HepG2 (cell line): ENCODE measurements at regions not wholly inside any gene's neighbourhood (a gene's known extent, or its start where the extent isn't known, plus 50 kb on each side); places are given as distances from the start of the nearest gene placed in this dataset.

Source experiments
- ATAC-seq: fragments of 200-7000 bp; cut with Tn5 transposase; 3 replicates; pipeline ENCODE4 v1.9.1; 2020; ENCODE audit warnings: mild to moderate bottlenecking, moderate library complexity
- BruUV-seq: library from RNA; stranded (reverse); fragments of 400-500 nt; replicated peaks from 2 replicates; lab custom pipeline; 2021; lab: Mats Ljungman, UMichigan
- CTCF ChIA-PET: fragments of 300-600 bp; formaldehyde crosslinking; extraction: SDS; loops from one replicate; lab custom pipeline; 2021; ENCODE audit warnings: low total read pairs, inconsistent platforms, low intra/inter-chr PET ratio; lab: Yijun Ruan, JAX
- POLR2A ChIA-PET: fragments of 350-600 bp; sonication (Branson Sonifier 250); formaldehyde crosslinking; loops from one replicate; lab custom pipeline; 2020; ENCODE audit warnings: antibody characterized with exemption, inconsistent platforms; lab: Yijun Ruan, JAX
- DNase-seq: peaks from one replicate; pipeline ENCODE4 v3.0.0-alpha.2; 2015; ENCODE audit warnings: low spot score
- FAIRE-seq: peaks from 3 replicates; lab custom pipeline; 2011; peaks lifted over from hg19 to GRCh38; lab: Jason Lieb, UNC
- H2AFZ ChIP-seq: one replicate; pipeline ENCODE4 v1.6.1; 2011; ENCODE audit warnings: low read length, inconsistent platforms
- H3K27ac ChIP-seq: fragments of 300-600 bp; 3 replicates; pipeline ENCODE4 v1.8.0; 2011; ENCODE audit warnings: mixed run types, mild to moderate bottlenecking, mixed read lengths, low read length, inconsistent platforms; ENCODE audit not compliant: insufficient read depth; ENCODE audit errors: extremely low read length
- H3K27me3 ChIP-seq, 2 experiments: fragments of 200-600 bp in 1 of 2; 2 replicates in 1 of 2; 3 replicates in 1 of 2; pipeline versions ENCODE4 v1.6.0 to v1.8.0; 2011; ENCODE audit warnings: low read length in 2 of 2, mild to moderate bottlenecking in 2 of 2, moderate library complexity in 2 of 2, inconsistent platforms in 1 of 2; ENCODE audit not compliant: insufficient read depth in 2 of 2, control insufficient read depth in 1 of 2
- H3K36me3 ChIP-seq, 2 experiments: fragments of 200-600 bp in 1 of 2; replicated peaks in 1 of 2; 2 replicates in 1 of 2; 3 replicates in 1 of 2; pipeline versions ENCODE4 v1.5.1 to v1.8.0; 2011; ENCODE audit warnings: low read length in 2 of 2, inconsistent platforms in 1 of 2; ENCODE audit not compliant: insufficient read depth in 2 of 2, control insufficient read depth in 1 of 2
- H3K4me1 ChIP-seq: 2 replicates; pipeline ENCODE4 v1.5.1; 2012; ENCODE audit warnings: low read length, inconsistent platforms; ENCODE audit not compliant: insufficient read depth
- H3K4me2 ChIP-seq: 2 replicates; pipeline ENCODE4 v1.6.0; 2011; ENCODE audit warnings: low read depth, low read length, inconsistent platforms
- H3K4me3 ChIP-seq, 3 experiments: fragments of 200-600 bp in 1 of 3; sonication (generic), shearing (Covaris generic) in 1 of 3; replicated peaks in 1 of 3; 2 replicates each; pipeline ENCODE4 v1.5.1; 2011 to 2016; ENCODE audit warnings: low read length in 3 of 3, inconsistent platforms in 2 of 3, low read depth in 2 of 3, mild to moderate bottlenecking in 2 of 3, control low read depth in 1 of 3, mixed read lengths in 1 of 3; ENCODE audit not compliant: insufficient read depth in 1 of 3
- H3K79me2 ChIP-seq: one replicate; pipeline ENCODE4 v1.6.1; 2011; ENCODE audit warnings: low read length, inconsistent platforms; ENCODE audit not compliant: insufficient read depth
- H3K9ac ChIP-seq: 2 replicates; pipeline ENCODE4 v1.6.0; 2011; ENCODE audit warnings: mild to moderate bottlenecking, low read depth, low read length, inconsistent platforms; ENCODE audit not compliant: insufficient read depth
- H3K9me3 ChIP-seq: 2 replicates; pipeline ENCODE4 v1.5.1; 2012; ENCODE audit warnings: mild to moderate bottlenecking, low read length
- H4K20me1 ChIP-seq: 2 replicates; pipeline ENCODE4 v1.6.0; 2011; ENCODE audit warnings: inconsistent platforms, mild to moderate bottlenecking, low read length, moderate library complexity; ENCODE audit not compliant: insufficient read depth
- ARHGAP35 ChIP-seq: sonication (generic); formaldehyde crosslinking; IDR thresholded peaks from 2 replicates; pipeline ENCODE4 v1.9.0; 2022; ENCODE audit warnings: mild to moderate bottlenecking, inconsistent platforms, moderate library complexity, missing genetic modification reagents, borderline replicate concordance
- ERF ChIP-seq: IDR thresholded peaks from 2 replicates; pipeline ENCODE4 v1.6.1; 2018; ENCODE audit warnings: missing biosample characterization, missing genetic modification reagents
- KAT8 ChIP-seq: IDR thresholded peaks from 2 replicates; pipeline ENCODE4 v1.6.1; 2016; ENCODE audit warnings: missing genetic modification reagents, missing compliant biosample characterization
- KDM5A ChIP-seq: fragments of 200-600 bp; sonication (generic); IDR thresholded peaks from 2 replicates; pipeline ENCODE4 v1.7.0; 2018; ENCODE audit warnings: antibody characterized with exemption, mild to moderate bottlenecking, low read length, borderline replicate concordance
- MAFG ChIP-seq: sonication (generic); formaldehyde crosslinking; IDR thresholded peaks from 2 replicates; pipeline ENCODE4 v1.5.1; 2020; ENCODE audit warnings: mild to moderate bottlenecking, missing genetic modification reagents
- SNAPC2 ChIP-seq: sonication (generic); formaldehyde crosslinking; IDR thresholded peaks from 2 replicates; pipeline ENCODE4 v1.8.1; 2022; ENCODE audit warnings: mild to moderate bottlenecking, missing genetic modification reagents
- TCF12 ChIP-seq, 2 experiments: fragments of 450-650 bp in 1 of 2; sonication (generic) in 1 of 2; formaldehyde crosslinking in 1 of 2; IDR thresholded peaks; 2 replicates each; pipeline versions ENCODE4 v1.6.1 to v1.8.0; 2017 to 2022; ENCODE audit warnings: antibody characterized with exemption in 1 of 2, mild to moderate bottlenecking in 1 of 2, missing genetic modification reagents in 1 of 2, moderate library complexity in 1 of 2
- TCF7L2 ChIP-seq: IDR thresholded peaks from 2 replicates; pipeline ENCODE4 v1.6.1; 2011; ENCODE audit warnings: mild to moderate bottlenecking, low read depth, low read length, moderate library complexity
- ZNF160 ChIP-seq: sonication (generic); formaldehyde crosslinking; IDR thresholded peaks from 2 replicates; pipeline ENCODE4 v1.8.0; 2022; ENCODE audit warnings: mild to moderate bottlenecking, inconsistent platforms, missing genetic modification reagents
- ZNF546 ChIP-seq: sonication (generic); formaldehyde crosslinking; conservative IDR thresholded peaks from 2 replicates; pipeline ENCODE4 v1.8.1; 2023; ENCODE audit warnings: mild to moderate bottlenecking, missing genetic modification reagents
- ZNF570 ChIP-seq: sonication (generic); formaldehyde crosslinking; IDR thresholded peaks from 2 replicates; pipeline ENCODE4 v1.4.0; 2020; ENCODE audit warnings: mild to moderate bottlenecking, missing genetic modification reagents, borderline replicate concordance
- ZNF589 ChIP-seq: sonication (generic); formaldehyde crosslinking; conservative IDR thresholded peaks from 2 replicates; pipeline ENCODE4 v1.8.0; 2022; ENCODE audit warnings: mild to moderate bottlenecking, moderate library complexity, missing genetic modification reagents
- WGBS: methylation state at CpG from one replicate; pipeline ENCODE4 v1.1.6; 2017; ENCODE audit warnings: low lambda C conversion rate; 5-methylcytosine and 5-hydroxymethylcytosine counted together
- in situ Hi-C: cut with HindIII; loops from 2 replicates; pipeline ENCODE4 v1.10.0; 2017; ENCODE audit warnings: low pct_unique_long_range_greater_than_20kb; ENCODE audit not compliant: extremely low pct_ligation_motif_present
- intact Hi-C: fragments of 100-400 bp; cut with micrococcal nuclease; formaldehyde crosslinking; loops from one replicate; pipeline ENCODE4 v1.10.0; 2022; ENCODE audit not compliant: unreplicated experiment
- TF ChIP-seq, protein P1 (sequence below): sonication (generic); formaldehyde crosslinking; conservative IDR thresholded peaks from 2 replicates; pipeline ENCODE4 v1.8.0; 2022; ENCODE audit warnings: low read depth, missing genetic modification reagents

GRCh38 chr7:144907577-144907976 is 71.7 kb upstream of the TPK1 start:
- no peak for ATAC-seq
- Histone ChIP-seq H3K27ac (no peak overlapping the region), H3K4me1 (no peaks in the 10 kb centered on the region), H3K4me2 (no peak overlapping the region), H3K79me2 (no peaks in the 10 kb centered on the region), H3K9ac (no peak overlapping the region), H2AFZ (no peak overlapping the region), H3K4me3 (no peak overlapping the region), H3K36me3 (no peaks in the 10 kb centered on the region), H3K9me3 (peaks cover 13% of the 10 kb centered on the region), H3K27me3 (no peaks in the 10 kb centered on the region), H4K20me1 (no peaks in the 10 kb centered on the region)
- in situ Hi-C loops (no loop called here), intact Hi-C loops (no loop called here)
- CTCF ChIA-PET = no interaction called here
- FAIRE-seq = no peak
- POLR2A ChIA-PET = no interaction called here
- 47% methylated on average over 4 of the region's 4 CpGs for WGBS
- no TSS peak for BruUV-seq
- TF ChIP-seq, protein P1, sequence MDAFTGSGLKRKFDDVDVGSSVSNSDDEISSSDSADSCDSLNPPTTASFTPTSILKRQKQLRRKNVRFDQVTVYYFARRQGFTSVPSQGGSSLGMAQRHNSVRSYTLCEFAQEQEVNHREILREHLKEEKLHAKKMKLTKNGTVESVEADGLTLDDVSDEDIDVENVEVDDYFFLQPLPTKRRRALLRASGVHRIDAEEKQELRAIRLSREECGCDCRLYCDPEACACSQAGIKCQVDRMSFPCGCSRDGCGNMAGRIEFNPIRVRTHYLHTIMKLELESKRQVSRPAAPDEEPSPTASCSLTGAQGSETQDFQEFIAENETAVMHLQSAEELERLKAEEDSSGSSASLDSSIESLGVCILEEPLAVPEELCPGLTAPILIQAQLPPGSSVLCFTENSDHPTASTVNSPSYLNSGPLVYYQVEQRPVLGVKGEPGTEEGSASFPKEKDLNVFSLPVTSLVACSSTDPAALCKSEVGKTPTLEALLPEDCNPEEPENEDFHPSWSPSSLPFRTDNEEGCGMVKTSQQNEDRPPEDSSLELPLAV (CRISPR knock-in tag) = no peak
- no peak for TF ChIP-seq ERF (CRISPR knock-in tag)
- no peak for TF ChIP-seq KAT8
- TF ChIP-seq SNAPC2 (CRISPR knock-in tag) = no peak
- TF ChIP-seq ZNF589 (CRISPR knock-in tag) = no peak
- no peak for TF ChIP-seq MAFG
- DNase-seq = no peak

- no peak for ATAC-seq
- no peak for FAIRE-seq
- ChIA-PET POLR2A (no interaction called here), CTCF (no interaction called here)
- no peak for DNase-seq
- Histone ChIP-seq H3K4me2 (no peak overlapping the region), H3K27me3 (no peaks in the 10 kb centered on the region), H4K20me1 (no peaks in the 10 kb centered on the region), H3K79me2 (no peaks in the 10 kb centered on the region), H3K4me1 (no peaks in the 10 kb centered on the region), H3K36me3 (no peaks in the 10 kb centered on the region), H2AFZ (no peak overlapping the region), H3K9ac (no peak overlapping the region), H3K9me3 (peaks cover 43% of the 10 kb centered on the region), H3K27ac (no peak overlapping the region), H3K4me3 (no peak overlapping the region)
- intact Hi-C loops = no loop called here
- in situ Hi-C loops = no loop called here
- 4% methylated on average over 3 of the region's 3 CpGs for WGBS
- BruUV-seq = no TSS peak
- TF ChIP-seq TCF12 (IDR thresholded peaks at IDR 0.05) = no peak
- TF ChIP-seq TCF12 (CRISPR knock-in tag; IDR thresholded peaks at IDR 0.05) = no peak
- TF ChIP-seq TCF7L2 = no peak
- TF ChIP-seq ZNF160 (CRISPR knock-in tag) = no peak
- no peak for TF ChIP-seq ZNF570 (CRISPR knock-in tag)
- no peak for TF ChIP-seq KDM5A
- TF ChIP-seq ARHGAP35 (CRISPR knock-in tag) = no peak
- TF ChIP-seq ZNF546 (CRISPR knock-in tag) = no peak
Observed at GRCh38 chr7:144903201-144903600, 67.3 kb upstream of the TPK1 start.
